T-helper 17 cell (primary cell): ENCODE measurements at regions not wholly inside any gene's neighbourhood (a gene's known extent, or its start where the extent isn't known, plus 50 kb on each side); places are given as distances from the start of the nearest gene placed in this dataset.

Experiments
- ATAC-seq: fragments of 150-1000 bp; cut with Tn5 transposase; 2 replicates; pipeline ENCODE4 v1.10.0; 2021; ENCODE audit warnings: mild to moderate bottlenecking, moderate library complexity
- DNase-seq, 3 donors: peaks; one replicate each; pipeline versions ENCODE4 v3.0.0 to v3.0.0-alpha.2; 2020 to 2021
- H3K9me3 ChIP-seq: one replicate; pipeline ENCODE4 v1.7.0; 2013; ENCODE audit warnings: low read length, mild to moderate bottlenecking; ENCODE audit not compliant: control insufficient read depth, poor library complexity, severe bottlenecking
- H3K27ac Mint-ChIP-seq: one replicate; pipeline ENCODE4 v1.8.0; 2022; ENCODE audit warnings: mild to moderate bottlenecking, moderate library complexity, mixed read lengths
- H3K27me3 Mint-ChIP-seq: one replicate; pipeline ENCODE4 v1.8.0; 2022; ENCODE audit warnings: mixed read lengths
- H3K36me3 Mint-ChIP-seq: one replicate; pipeline ENCODE4 v1.8.0; 2022; ENCODE audit warnings: low read depth, mixed read lengths
- H3K4me1 Mint-ChIP-seq: one replicate; pipeline ENCODE4 v1.8.0; 2022; ENCODE audit warnings: mild to moderate bottlenecking, mixed read lengths
- H3K4me3 Mint-ChIP-seq: one replicate; pipeline ENCODE4 v1.8.0; 2022; ENCODE audit warnings: mild to moderate bottlenecking, moderate library complexity, mixed read lengths

- Mint-ChIP-seq H3K36me3 (no peaks in the 10 kb centered on the region), H3K4me1 (no peaks in the 10 kb centered on the region), H3K27ac (no peak overlapping the region), H3K4me3 (no peak overlapping the region), H3K27me3 (peaks cover 14% of the 10 kb centered on the region)
- no peaks in the 10 kb centered on the region for H3K9me3 ChIP-seq
- no peak for ATAC-seq
- DNase-seq = no peak
Observed at GRCh38 chr1:87812871-87813577, 484.3 kb downstream of the LMO4 start.

GRCh38 chr1:87814573-87814972, 485.9 kb downstream of the LMO4 start:
- H3K4me3 Mint-ChIP-seq = no peak overlapping the region
- H3K27ac Mint-ChIP-seq = no peak overlapping the region

GRCh38 chr1:87816646-87817045, 488.0 kb downstream of the LMO4 start:
- Mint-ChIP-seq H3K27me3 (peaks cover 18% of the 10 kb centered on the region), H3K36me3 (no peaks in the 10 kb centered on the region), H3K27ac (no peak overlapping the region), H3K4me1 (no peaks in the 10 kb centered on the region), H3K4me3 (no peak overlapping the region)
- DNase-seq (no peak), ATAC-seq (no peak)
- no peaks in the 10 kb centered on the region for H3K9me3 ChIP-seq

More at GRCh38 chr1:87814573-87814972, 485.9 kb downstream of the LMO4 start:
- ATAC-seq (no peak), DNase-seq (no peak)
- Mint-ChIP-seq H3K36me3 (no peaks in the 10 kb centered on the region), H3K4me1 (no peaks in the 10 kb centered on the region), H3K27me3 (peaks cover 6% of the 10 kb centered on the region)
- H3K9me3 ChIP-seq = no peaks in the 10 kb centered on the region

GRCh38 chr1:87820668-87821334, 492.1 kb downstream of the LMO4 start:
- Mint-ChIP-seq H3K4me1 (no peaks in the 10 kb centered on the region), H3K36me3 (no peaks in the 10 kb centered on the region), H3K27ac (no peak overlapping the region), H3K27me3 (peaks cover 29% of the 10 kb centered on the region), H3K4me3 (no peak overlapping the region)
- ATAC-seq (no peak), DNase-seq (no peak)
- H3K9me3 ChIP-seq = no peaks in the 10 kb centered on the region

DNA sequence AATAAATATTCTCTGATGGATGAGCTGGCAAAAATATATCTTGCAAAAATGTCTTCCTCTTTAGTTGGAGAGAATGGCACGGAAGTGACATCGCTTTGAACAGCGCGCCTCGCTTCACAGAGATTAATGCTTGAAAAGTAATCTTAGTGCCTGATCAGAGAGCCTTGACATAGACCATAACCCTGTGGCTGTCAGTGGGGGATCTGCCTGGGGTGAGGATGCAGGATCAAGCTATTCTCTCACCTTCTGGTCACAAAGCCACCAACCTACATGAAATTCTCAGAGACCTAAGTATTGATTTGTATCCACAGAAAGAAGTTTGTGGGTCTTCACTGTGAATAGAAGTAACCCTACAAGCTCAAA, 492.6 kb downstream of the LMO4 start:
- no peaks in the 10 kb centered on the region for H3K9me3 ChIP-seq
- peaks cover 25% of the 10 kb centered on the region for H3K27me3 Mint-ChIP-seq
- DNase-seq = no peak
- H3K4me3 Mint-ChIP-seq = no peak overlapping the region
- H3K36me3 Mint-ChIP-seq = no peaks in the 10 kb centered on the region
- H3K4me1 Mint-ChIP-seq = no peaks in the 10 kb centered on the region
- ATAC-seq = no peak
- no peak overlapping the region for H3K27ac Mint-ChIP-seq

GRCh38 chr1:87826681-87827251, 498.1 kb downstream of the LMO4 start:
- Mint-ChIP-seq H3K4me1 (no peaks in the 10 kb centered on the region), H3K4me3 (no peak overlapping the region), H3K27me3 (peaks cover 16% of the 10 kb centered on the region), H3K36me3 (no peaks in the 10 kb centered on the region), H3K27ac (no peak overlapping the region)
- no peaks in the 10 kb centered on the region for H3K9me3 ChIP-seq
- DNase-seq = no peak
- ATAC-seq = peak; percentile 33

GRCh38 chr1:87829360-87829759, 500.7 kb downstream of the LMO4 start:
- Mint-ChIP-seq H3K27me3 (peaks cover 12% of the 10 kb centered on the region), H3K36me3 (no peaks in the 10 kb centered on the region), H3K4me3 (no peak overlapping the region), H3K27ac (no peak overlapping the region), H3K4me1 (no peaks in the 10 kb centered on the region)
- no peaks in the 10 kb centered on the region for H3K9me3 ChIP-seq
- ATAC-seq (no peak), DNase-seq (no peak)

DNA sequence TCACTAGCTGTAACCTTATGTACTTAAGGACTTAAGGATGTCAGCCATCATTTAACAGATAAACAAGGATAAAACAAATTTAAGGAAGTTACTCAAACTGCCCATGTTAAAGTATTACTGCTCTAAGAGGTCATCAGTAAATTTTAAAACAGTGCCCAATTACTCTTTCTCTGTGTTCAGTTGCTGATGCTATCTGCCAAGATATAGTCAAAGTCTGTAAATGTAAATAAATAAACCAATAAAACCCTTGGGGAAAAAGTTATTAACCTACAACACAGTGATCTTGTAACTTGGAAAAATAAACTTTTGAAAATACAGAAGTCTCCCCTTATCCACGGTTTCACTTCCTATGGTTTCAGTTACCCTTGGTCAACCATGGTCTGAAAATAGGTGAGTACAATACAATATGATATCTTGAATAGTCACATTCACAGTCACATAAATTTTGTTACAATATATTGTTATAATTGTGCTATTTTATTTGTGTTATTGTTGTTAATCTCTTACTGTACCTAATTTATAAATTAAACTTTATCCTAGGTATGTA, 501.8 kb downstream of the LMO4 start:
- Mint-ChIP-seq H3K27ac (no peak overlapping the region), H3K4me3 (no peak overlapping the region), H3K4me1 (no peaks in the 10 kb centered on the region), H3K36me3 (no peaks in the 10 kb centered on the region), H3K27me3 (peaks cover 11% of the 10 kb centered on the region)
- H3K9me3 ChIP-seq = no peaks in the 10 kb centered on the region
- ATAC-seq (no peak), DNase-seq (no peak)

GRCh38 chr1:87833166-87833565, 504.5 kb downstream of the LMO4 start:
- no peak overlapping the region for H3K4me3 Mint-ChIP-seq
- H3K9me3 ChIP-seq = no peaks in the 10 kb centered on the region
- no peaks in the 10 kb centered on the region for H3K36me3 Mint-ChIP-seq
- no peaks in the 10 kb centered on the region for H3K4me1 Mint-ChIP-seq
- H3K27ac Mint-ChIP-seq = no peak overlapping the region
- ATAC-seq = no peak
- no peak for DNase-seq
- peaks cover 11% of the 10 kb centered on the region for H3K27me3 Mint-ChIP-seq

DNA sequence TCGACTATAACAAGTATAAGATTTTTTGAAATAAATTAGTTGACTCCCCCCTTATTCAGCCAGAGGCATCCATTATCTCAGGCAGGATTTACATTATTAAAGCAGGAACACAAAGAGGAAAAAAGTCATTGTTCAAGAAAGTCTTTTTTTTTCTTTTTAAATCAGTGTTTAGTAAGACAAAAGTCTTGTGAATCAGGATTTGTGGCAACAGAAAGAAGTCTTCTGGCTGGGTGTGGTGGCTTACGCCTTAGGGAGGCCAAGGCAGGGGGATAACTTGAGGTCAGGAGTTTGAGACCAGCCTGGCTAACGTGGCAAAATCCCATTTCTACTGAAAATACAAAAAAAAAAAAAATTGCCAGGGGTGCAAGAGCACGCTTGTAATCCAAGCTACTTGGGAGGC, 505.5 kb downstream of the LMO4 start:
- Mint-ChIP-seq H3K27me3 (peaks cover 11% of the 10 kb centered on the region), H3K27ac (no peak overlapping the region), H3K4me3 (no peak overlapping the region), H3K36me3 (no peaks in the 10 kb centered on the region), H3K4me1 (no peaks in the 10 kb centered on the region)
- ATAC-seq (no peak), DNase-seq (no peak)
- no peaks in the 10 kb centered on the region for H3K9me3 ChIP-seq

GRCh38 chr1:87834941-87835340, 506.3 kb downstream of the LMO4 start:
- Mint-ChIP-seq H3K36me3 (no peaks in the 10 kb centered on the region), H3K27ac (no peak overlapping the region), H3K4me1 (no peaks in the 10 kb centered on the region), H3K27me3 (peaks cover 11% of the 10 kb centered on the region), H3K4me3 (no peak overlapping the region)
- ATAC-seq (no peak), DNase-seq (no peak)
- no peaks in the 10 kb centered on the region for H3K9me3 ChIP-seq

- Mint-ChIP-seq H3K4me1 (peaks cover 2% of the 10 kb centered on the region), H3K36me3 (no peaks in the 10 kb centered on the region), H3K27ac (no peak overlapping the region), H3K4me3 (no peak overlapping the region), H3K27me3 (peaks cover 19% of the 10 kb centered on the region)
- ATAC-seq (no peak), DNase-seq (no peak)
- no peaks in the 10 kb centered on the region for H3K9me3 ChIP-seq
Observed at GRCh38 chr1:87840767-87841166, 512.1 kb downstream of the LMO4 start.

DNA sequence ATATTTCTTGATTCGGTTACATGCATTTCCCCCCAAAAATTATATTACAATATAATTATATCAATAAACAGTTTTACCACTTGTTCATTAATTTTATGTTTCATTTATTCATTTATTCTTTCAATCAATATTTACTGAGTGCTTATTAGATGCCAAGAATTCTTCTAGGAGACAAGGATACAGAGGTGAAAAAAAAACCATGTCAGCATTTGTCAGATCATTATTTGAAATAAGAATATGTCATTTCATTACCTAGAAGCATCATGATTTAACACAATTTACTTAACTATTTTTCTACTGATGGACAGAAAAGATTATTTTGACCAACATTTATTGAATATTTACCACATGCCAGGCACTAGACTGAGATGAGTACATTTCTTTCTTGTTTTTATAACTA, 512.7 kb downstream of the LMO4 start:
- DNase-seq (no peak), ATAC-seq (no peak)
- Mint-ChIP-seq H3K4me3 (no peak overlapping the region), H3K4me1 (peaks cover 2% of the 10 kb centered on the region), H3K36me3 (no peaks in the 10 kb centered on the region), H3K27me3 (peaks cover 19% of the 10 kb centered on the region), H3K27ac (no peak overlapping the region)
- H3K9me3 ChIP-seq = no peaks in the 10 kb centered on the region
